ENCODE measurements at regions not wholly inside any gene's neighbourhood (a gene's known extent, or its start where the extent isn't known, plus 50 kb on each side); places are given as distances from the start of the nearest gene placed in this dataset.

GRCh38 chr11:127105593-127106541, 105.3 kb upstream of the KIRREL3 start:
- no peaks in the 10 kb centered on the region for H3K9me3 Mint-ChIP-seq
- no peak overlapping the region for H3K27ac Mint-ChIP-seq
- H3K4me1 Mint-ChIP-seq (ENCODE audit: low read depth) = peaks cover 10% of the 10 kb centered on the region; the same call in 1 of the 2 replicates
- peak overlapping the region; percentile 78 for H3K4me3 Mint-ChIP-seq
- H3K36me3 Mint-ChIP-seq (ENCODE audit: low read depth) = no peaks in the 10 kb centered on the region
- DNase-seq = peak; percentile 10
- H3K27me3 Mint-ChIP-seq (ENCODE audit: insufficient read depth) = peaks cover 27% of the 10 kb centered on the region
- no peak for TF ChIP-seq CTCF (IDR thresholded peaks at IDR 0.05)

DNA sequence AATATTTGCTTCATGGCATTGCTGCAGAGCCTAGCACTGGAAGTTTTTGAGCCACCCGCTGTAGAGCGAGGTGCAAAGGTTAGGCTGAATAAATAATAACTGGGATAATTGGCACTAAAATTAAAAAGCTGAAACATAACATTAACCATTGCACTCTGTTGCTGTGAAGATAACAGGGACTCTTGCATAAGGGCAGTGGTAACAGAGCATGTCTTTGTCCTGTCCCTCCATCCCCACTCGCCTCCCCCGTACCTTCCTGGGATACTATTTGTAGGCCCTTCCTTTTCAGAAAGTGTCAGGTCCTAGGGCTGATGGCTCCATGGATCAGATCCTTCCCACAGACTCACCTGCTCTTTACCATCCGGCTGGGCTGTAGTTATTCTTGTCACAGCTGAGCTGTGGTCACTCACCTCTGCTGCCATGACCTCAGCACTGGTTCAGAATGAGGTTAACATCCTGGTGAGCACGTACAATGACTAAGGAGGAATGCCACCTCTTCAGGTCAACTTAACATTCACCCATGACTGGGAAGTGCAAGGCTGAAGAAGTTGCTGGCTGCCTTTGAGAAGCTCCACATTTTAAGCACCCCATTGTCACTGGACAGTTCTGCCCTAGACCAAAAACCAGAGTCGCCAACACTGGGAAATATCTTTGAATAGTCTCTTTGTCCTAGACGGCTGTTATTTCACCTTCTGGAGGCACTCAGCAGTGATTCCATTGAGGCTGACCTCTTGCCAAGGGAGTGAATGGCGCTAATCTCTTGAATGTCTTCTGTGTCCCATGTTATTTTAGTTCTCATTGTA, 103.2 kb upstream of the KIRREL3 start:
- Mint-ChIP-seq H3K4me3 (no peak overlapping the region), H3K27ac (no peak overlapping the region), H3K4me1 (ENCODE audit: low read depth) (peaks cover 10% of the 10 kb centered on the region; the same call in 1 of the 2 replicates), H3K9me3 (no peaks in the 10 kb centered on the region), H3K27me3 (ENCODE audit: insufficient read depth) (peaks cover 25% of the 10 kb centered on the region), H3K36me3 (ENCODE audit: low read depth) (no peaks in the 10 kb centered on the region)
- no peak for DNase-seq
- no peak for TF ChIP-seq CTCF (IDR thresholded peaks at IDR 0.05)

- H3K27me3 Mint-ChIP-seq (ENCODE audit: insufficient read depth) = peaks cover 4% of the 10 kb centered on the region; the same call in 1 of the 2 replicates
- DNase-seq = no peak
- H3K9me3 Mint-ChIP-seq = no peaks in the 10 kb centered on the region; the same call in 1 of the 2 replicates
Measured at GRCh38 chr11:127098684-127099083, 98.1 kb upstream of the KIRREL3 start.

GRCh38 chr11:127080735-127081134, 80.2 kb upstream of the KIRREL3 start:
- no peak for TF ChIP-seq CTCF (IDR thresholded peaks at IDR 0.05)
- no peaks in the 10 kb centered on the region for H3K9me3 Mint-ChIP-seq

More at GRCh38 chr11:127098684-127099083, 98.1 kb upstream of the KIRREL3 start:
- H3K4me1 Mint-ChIP-seq (ENCODE audit: low read depth) = peaks cover 4% of the 10 kb centered on the region; the same call in 1 of the 2 replicates
- H3K27ac Mint-ChIP-seq = no peak overlapping the region
- no peaks in the 10 kb centered on the region for H3K36me3 Mint-ChIP-seq (ENCODE audit: low read depth)
- H3K4me3 Mint-ChIP-seq = no peak overlapping the region
- TF ChIP-seq CTCF (IDR thresholded peaks at IDR 0.05) = no peak

GRCh38 chr11:127075758-127076157, 75.2 kb upstream of the KIRREL3 start:
- Mint-ChIP-seq H3K27ac (no peak overlapping the region), H3K4me3 (no peak overlapping the region), H3K36me3 (ENCODE audit: low read depth) (no peaks in the 10 kb centered on the region), H3K9me3 (no peaks in the 10 kb centered on the region), H3K4me1 (ENCODE audit: low read depth) (peaks cover 17% of the 10 kb centered on the region), H3K27me3 (ENCODE audit: insufficient read depth) (peaks cover 36% of the 10 kb centered on the region)
- no peak for TF ChIP-seq CTCF (IDR thresholded peaks at IDR 0.05)
- no peak for DNase-seq

More at GRCh38 chr11:127080735-127081134, 80.2 kb upstream of the KIRREL3 start:
- no peaks in the 10 kb centered on the region for H3K4me1 Mint-ChIP-seq (ENCODE audit: low read depth)
- H3K27me3 Mint-ChIP-seq (ENCODE audit: insufficient read depth) = peaks cover 44% of the 10 kb centered on the region
- no peak overlapping the region for H3K27ac Mint-ChIP-seq
- H3K36me3 Mint-ChIP-seq (ENCODE audit: low read depth) = no peaks in the 10 kb centered on the region
- no peak for DNase-seq
- no peak overlapping the region for H3K4me3 Mint-ChIP-seq
